ENCODE measurements at regions not wholly inside any gene's neighbourhood (a gene's known extent, or its start where the extent isn't known, plus 50 kb on each side); places are given as distances from the start of the nearest gene placed in this dataset.

- no peaks in the 10 kb centered on the region for H4K20me1 ChIP-seq (ENCODE audit: control insufficient read depth, extremely low read depth, insufficient read depth, low read length)
- no peak for DNase-seq (ENCODE audit: low read depth in 2 of 2)
- no peak overlapping the region for H3K4me3 ChIP-seq (replicated peaks in 1 of 4; ENCODE audit: control extremely low read depth in 1 of 4, insufficient read depth in 1 of 4, low read depth in 3 of 4, low read length in 4 of 4)
- H3K9ac ChIP-seq (ENCODE audit: insufficient read depth, low read length) = no peak overlapping the region
- H3K4me1 ChIP-seq (ENCODE audit: control insufficient read depth, extremely low read depth, insufficient read depth, low read length) = no peaks in the 10 kb centered on the region
- H3K4me2 ChIP-seq (ENCODE audit: extremely low read depth, insufficient read depth, low read length) = no peak overlapping the region
- no peaks in the 10 kb centered on the region for H3K27me3 ChIP-seq (ENCODE audit: control insufficient read depth, insufficient read depth, low read length)
- no peaks in the 10 kb centered on the region for H3K36me3 ChIP-seq (ENCODE audit: control insufficient read depth, insufficient read depth, low read length)
- H3K79me2 ChIP-seq (ENCODE audit: control insufficient read depth, insufficient read depth, low read length) = no peaks in the 10 kb centered on the region
- H2AFZ ChIP-seq (ENCODE audit: low read length) = no peak overlapping the region
- no peak for TF ChIP-seq EZH2 (IDR thresholded peaks at IDR 0.05; ENCODE audit: low read length, missing control alignments)
- TF ChIP-seq CTCF (conservative IDR thresholded peaks at IDR 0.05 in 1 of 2, IDR thresholded peaks at IDR 0.05 in 1 of 2; ENCODE audit: low read depth in 1 of 2, low read length in 2 of 2) = no peak
- H3K9me3 ChIP-seq (ENCODE audit: control insufficient read depth, insufficient read depth, low read depth, low read length) = no peaks in the 10 kb centered on the region
- H3K27ac ChIP-seq (ENCODE audit: insufficient read depth, low read length) = no peak overlapping the region
These were observed 1100.0 kb downstream of the FAT4 start for GRCh38 chr4:126414741-126415140.

GRCh38 chr4:126419266-126419665 is 1104.5 kb downstream of the FAT4 start:
- no peak for TF ChIP-seq CTCF (conservative IDR thresholded peaks at IDR 0.05 in 1 of 2, IDR thresholded peaks at IDR 0.05 in 1 of 2; ENCODE audit: low read depth in 1 of 2, low read length in 2 of 2)
- no peak for TF ChIP-seq EZH2 (IDR thresholded peaks at IDR 0.05; ENCODE audit: low read length, missing control alignments)
- Histone ChIP-seq H3K4me2 (ENCODE audit: extremely low read depth, insufficient read depth, low read length) (no peak overlapping the region), H3K4me1 (ENCODE audit: control insufficient read depth, extremely low read depth, insufficient read depth, low read length) (no peaks in the 10 kb centered on the region), H3K4me3 (replicated peaks in 1 of 4; ENCODE audit: control extremely low read depth in 1 of 4, insufficient read depth in 1 of 4, low read depth in 3 of 4, low read length in 4 of 4) (no peak overlapping the region), H4K20me1 (ENCODE audit: control insufficient read depth, extremely low read depth, insufficient read depth, low read length) (no peaks in the 10 kb centered on the region), H3K27me3 (ENCODE audit: control insufficient read depth, insufficient read depth, low read length) (no peaks in the 10 kb centered on the region), H3K27ac (ENCODE audit: insufficient read depth, low read length) (no peak overlapping the region), H3K79me2 (ENCODE audit: control insufficient read depth, insufficient read depth, low read length) (no peaks in the 10 kb centered on the region), H3K9me3 (ENCODE audit: control insufficient read depth, insufficient read depth, low read depth, low read length) (no peaks in the 10 kb centered on the region), H2AFZ (ENCODE audit: low read length) (no peak overlapping the region), H3K9ac (ENCODE audit: insufficient read depth, low read length) (no peak overlapping the region), H3K36me3 (ENCODE audit: control insufficient read depth, insufficient read depth, low read length) (no peaks in the 10 kb centered on the region)
- no peak for DNase-seq (ENCODE audit: low read depth in 2 of 2)

GRCh38 chr4:126427853-126428252 is 1113.1 kb downstream of the FAT4 start:
- no peak for TF ChIP-seq EZH2 (IDR thresholded peaks at IDR 0.05; ENCODE audit: low read length, missing control alignments)
- no peak for TF ChIP-seq CTCF (conservative IDR thresholded peaks at IDR 0.05 in 1 of 2, IDR thresholded peaks at IDR 0.05 in 1 of 2; ENCODE audit: low read depth in 1 of 2, low read length in 2 of 2)
- Histone ChIP-seq H3K9me3 (ENCODE audit: control insufficient read depth, insufficient read depth, low read depth, low read length) (no peaks in the 10 kb centered on the region), H3K9ac (ENCODE audit: insufficient read depth, low read length) (no peak overlapping the region), H3K4me3 (replicated peaks in 1 of 4; ENCODE audit: control extremely low read depth in 1 of 4, insufficient read depth in 1 of 4, low read depth in 3 of 4, low read length in 4 of 4) (no peak overlapping the region), H3K27ac (ENCODE audit: insufficient read depth, low read length) (no peak overlapping the region), H3K4me2 (ENCODE audit: extremely low read depth, insufficient read depth, low read length) (no peak overlapping the region), H3K79me2 (ENCODE audit: control insufficient read depth, insufficient read depth, low read length) (no peaks in the 10 kb centered on the region), H3K4me1 (ENCODE audit: control insufficient read depth, extremely low read depth, insufficient read depth, low read length) (no peaks in the 10 kb centered on the region), H3K36me3 (ENCODE audit: control insufficient read depth, insufficient read depth, low read length) (no peaks in the 10 kb centered on the region), H2AFZ (ENCODE audit: low read length) (no peak overlapping the region), H3K27me3 (ENCODE audit: control insufficient read depth, insufficient read depth, low read length) (no peaks in the 10 kb centered on the region), H4K20me1 (ENCODE audit: control insufficient read depth, extremely low read depth, insufficient read depth, low read length) (no peaks in the 10 kb centered on the region)
- DNase-seq (ENCODE audit: low read depth in 2 of 2) = no peak

Data from fibroblast of lung (primary cell).